Activated gamma-delta T cell treated with Interleukin-2 at 50 U/mL for 16 hours (primary cell): ENCODE measurements at regions not wholly inside any gene's neighbourhood (a gene's known extent, or its start where the extent isn't known, plus 50 kb on each side); places are given as distances from the start of the nearest gene placed in this dataset.
"Not testable (repeated sequence)": the region's sequence is repeated elsewhere in the genome, so short reads cannot be mapped to it uniquely, and the experiment has no call there.

Experiments used
- DNase-seq: peaks from one replicate; pipeline ENCODE4 v3.0.0-alpha.2; 2020

- DNase-seq = not testable (repeated sequence)
Observed at GRCh38 chr2:87498169-87498853, 249.6 kb upstream of the PLGLB2 start.

GRCh38 chr2:87498854-87499238 is 249.0 kb upstream of the PLGLB2 start:
- not testable (repeated sequence) for DNase-seq

- DNase-seq = not testable (repeated sequence)
Observed at GRCh38 chr2:87499860-87500259, 248.0 kb upstream of the PLGLB2 start.

GRCh38 chr2:87500421-87500820 is 247.5 kb upstream of the PLGLB2 start:
- DNase-seq = not testable (repeated sequence)

- DNase-seq = not testable (repeated sequence)
Observed at GRCh38 chr2:87500951-87501350, 246.9 kb upstream of the PLGLB2 start.

GRCh38 chr2:87502948-87503347 is 244.9 kb upstream of the PLGLB2 start:
- not testable (repeated sequence) for DNase-seq

- not testable (repeated sequence) for DNase-seq
Observed at GRCh38 chr2:87505239-87505638, 242.6 kb upstream of the PLGLB2 start.

- not testable (repeated sequence) for DNase-seq
Observed at GRCh38 chr2:87505909-87506308, 242.0 kb upstream of the PLGLB2 start.

- not testable (repeated sequence) for DNase-seq
Observed at GRCh38 chr2:87507378-87508348, 240.2 kb upstream of the PLGLB2 start.

- not testable (repeated sequence) for DNase-seq
Observed at GRCh38 chr2:87511195-87511778, 236.6 kb upstream of the PLGLB2 start.

- DNase-seq = not testable (repeated sequence)
Observed at GRCh38 chr2:87512864-87513530, 234.9 kb upstream of the PLGLB2 start.

GRCh38 chr2:87514034-87514433 is 233.9 kb upstream of the PLGLB2 start:
- not testable (repeated sequence) for DNase-seq

- not testable (repeated sequence) for DNase-seq
Observed at GRCh38 chr2:87514515-87514914, 233.4 kb upstream of the PLGLB2 start.

- not testable (repeated sequence) for DNase-seq
Observed at GRCh38 chr2:87515226-87515625, 232.7 kb upstream of the PLGLB2 start.

- DNase-seq = not testable (repeated sequence)
Observed at GRCh38 chr2:87515875-87516274, 232.0 kb upstream of the PLGLB2 start.

GRCh38 chr2:87516369-87516967 is 231.4 kb upstream of the PLGLB2 start:
- DNase-seq = not testable (repeated sequence)

GRCh38 chr2:87517438-87517837 is 230.4 kb upstream of the PLGLB2 start:
- DNase-seq = not testable (repeated sequence)

- not testable (repeated sequence) for DNase-seq
Observed at GRCh38 chr2:87518066-87518465, 229.8 kb upstream of the PLGLB2 start.

- not testable (repeated sequence) for DNase-seq
Observed at GRCh38 chr2:87518547-87518946, 229.3 kb upstream of the PLGLB2 start.

GRCh38 chr2:87519158-87520011 is 228.5 kb upstream of the PLGLB2 start:
- DNase-seq = not testable (repeated sequence)

GRCh38 chr2:87521057-87521456 is 226.8 kb upstream of the PLGLB2 start:
- DNase-seq = not testable (repeated sequence)
